Glutamatergic neuron (in vitro differentiated cells): ENCODE measurements at regions not wholly inside any gene's neighbourhood (a gene's known extent, or its start where the extent isn't known, plus 50 kb on each side); places are given as distances from the start of the nearest gene placed in this dataset.
"Not testable (repeated sequence)": the region's sequence is repeated elsewhere in the genome, so short reads cannot be mapped to it uniquely, and the experiment has no call there.

ENCODE experiments used
- DNase-seq: peaks from one replicate; pipeline ENCODE4 v3.0.0; 2022
- H3K27ac Mint-ChIP-seq: one replicate; pipeline ENCODE4 v1.8.0; 2020; ENCODE audit warnings: mild to moderate bottlenecking, mixed read lengths, inconsistent platforms; ENCODE audit not compliant: unreplicated experiment
- H3K27me3 Mint-ChIP-seq: one replicate; pipeline ENCODE4 v1.8.0; 2020; ENCODE audit warnings: mild to moderate bottlenecking, moderate library complexity, mixed read lengths, inconsistent platforms; ENCODE audit not compliant: unreplicated experiment
- H3K36me3 Mint-ChIP-seq: one replicate; pipeline ENCODE4 v1.8.0; 2020; ENCODE audit warnings: mild to moderate bottlenecking, mixed read lengths, inconsistent platforms; ENCODE audit not compliant: unreplicated experiment
- H3K4me1 Mint-ChIP-seq: one replicate; pipeline ENCODE4 v1.8.0; 2020; ENCODE audit warnings: mild to moderate bottlenecking, low read depth, mixed read lengths, inconsistent platforms; ENCODE audit not compliant: unreplicated experiment
- H3K4me3 Mint-ChIP-seq: one replicate; pipeline ENCODE4 v1.8.0; 2020; ENCODE audit warnings: mild to moderate bottlenecking, mixed read lengths, inconsistent platforms; ENCODE audit not compliant: unreplicated experiment
- H3K9me3 Mint-ChIP-seq: one replicate; pipeline ENCODE4 v1.8.0; 2020; ENCODE audit warnings: mild to moderate bottlenecking, moderate library complexity, mixed read lengths, inconsistent platforms; ENCODE audit not compliant: unreplicated experiment
- CTCF ChIP-seq: fragments of 200-600 bp; sonication (generic); IDR thresholded peaks from one replicate; pipeline ENCODE4 v1.5.0; 2021; ENCODE audit not compliant: partially characterized antibody, unreplicated experiment

GRCh38 chr18:65606551-65607130, 144.2 kb upstream of the CDH7 start:
- no peak for DNase-seq
- Mint-ChIP-seq H3K4me3 (no peak overlapping the region), H3K4me1 (peaks cover 5% of the 10 kb centered on the region), H3K36me3 (no peaks in the 10 kb centered on the region), H3K27ac (no peak overlapping the region), H3K27me3 (peaks cover 3% of the 10 kb centered on the region), H3K9me3 (no peaks in the 10 kb centered on the region)
- no peak for TF ChIP-seq CTCF

GRCh38 chr18:65605352-65605751, 145.5 kb upstream of the CDH7 start:
- H3K27me3 Mint-ChIP-seq, H3K27ac Mint-ChIP-seq, H3K4me3 Mint-ChIP-seq, DNase-seq, H3K4me1 Mint-ChIP-seq, H3K9me3 Mint-ChIP-seq, H3K36me3 Mint-ChIP-seq: not testable (repeated sequence)

- TF ChIP-seq CTCF: no peak
- Mint-ChIP-seq H3K27me3 (peaks cover 4% of the 10 kb centered on the region), H3K9me3 (no peaks in the 10 kb centered on the region), H3K4me3 (no peak overlapping the region), H3K27ac (no peak overlapping the region), H3K4me1 (peaks cover 6% of the 10 kb centered on the region), H3K36me3 (no peaks in the 10 kb centered on the region)
- DNase-seq: no peak
Measured at GRCh38 chr18:65601775-65602174, 149.0 kb upstream of the CDH7 start.

GRCh38 chr18:65592435-65592834, 158.4 kb upstream of the CDH7 start:
- H3K4me1 Mint-ChIP-seq: peaks cover 4% of the 10 kb centered on the region
- TF ChIP-seq CTCF: no peak
- no peak overlapping the region for H3K27ac Mint-ChIP-seq
- no peak overlapping the region for H3K4me3 Mint-ChIP-seq
- no peaks in the 10 kb centered on the region for H3K27me3 Mint-ChIP-seq
- DNase-seq: no peak
- no peaks in the 10 kb centered on the region for H3K9me3 Mint-ChIP-seq
- no peaks in the 10 kb centered on the region for H3K36me3 Mint-ChIP-seq

GRCh38 chr18:65587491-65587890, 163.3 kb upstream of the CDH7 start:
- DNase-seq: no peak
- H3K4me3 Mint-ChIP-seq: no peak overlapping the region
- no peaks in the 10 kb centered on the region for H3K9me3 Mint-ChIP-seq
- no peak overlapping the region for H3K27ac Mint-ChIP-seq
- TF ChIP-seq CTCF: no peak
- no peaks in the 10 kb centered on the region for H3K36me3 Mint-ChIP-seq
- H3K4me1 Mint-ChIP-seq: no peaks in the 10 kb centered on the region
- H3K27me3 Mint-ChIP-seq: no peaks in the 10 kb centered on the region

- H3K9me3 Mint-ChIP-seq, H3K27ac Mint-ChIP-seq, H3K36me3 Mint-ChIP-seq, DNase-seq, H3K27me3 Mint-ChIP-seq, H3K4me1 Mint-ChIP-seq, H3K4me3 Mint-ChIP-seq: not testable (repeated sequence)
Measured at GRCh38 chr18:65582094-65582493, 168.7 kb upstream of the CDH7 start.
